GM12878 (cell line): ENCODE measurements at regions not wholly inside any gene's neighbourhood (a gene's known extent, or its start where the extent isn't known, plus 50 kb on each side); places are given as distances from the start of the nearest gene placed in this dataset.

Experiments
- ASH2L ChIP-seq: fragments of 300-600, 200-600 bp; sonication (generic); IDR thresholded peaks from 2 replicates; pipeline ENCODE4 v1.6.1; 2017; ENCODE audit warnings: low read depth, mild to moderate bottlenecking, borderline replicate concordance
- CBFB ChIP-seq: IDR thresholded peaks from 2 replicates; pipeline ENCODE4 v1.6.1; 2016; ENCODE audit warnings: antibody characterized with exemption, low read depth
- CHD2 ChIP-seq: IDR thresholded peaks from 2 replicates; pipeline ENCODE4 v1.6.1; 2011; ENCODE audit warnings: low read depth, low read length, improper control_type of control experiment, borderline replicate concordance
- DPF2 ChIP-seq: fragments of 450-650 bp; IDR thresholded peaks from 2 replicates; pipeline ENCODE4 v1.6.1; 2017; ENCODE audit warnings: mild to moderate bottlenecking
- PAX5 ChIP-seq: IDR thresholded peaks from 2 replicates; pipeline ENCODE4 v1.6.1; 2011; ENCODE audit warnings: low read depth, low read length, borderline replicate concordance
- POLR2A ChIP-seq: IDR thresholded peaks from 2 replicates; pipeline ENCODE4 v1.6.1; 2011; ENCODE audit warnings: low read depth, mild to moderate bottlenecking, low read length
- SUPT20H ChIP-seq: IDR thresholded peaks from 2 replicates; pipeline ENCODE4 v1.6.1; 2011; ENCODE audit warnings: low read depth, mild to moderate bottlenecking, low read length, moderate library complexity, borderline replicate concordance; ENCODE audit not compliant: control insufficient read depth
- TAF1 ChIP-seq: IDR thresholded peaks from 2 replicates; pipeline ENCODE4 v1.6.1; 2011; ENCODE audit warnings: mild to moderate bottlenecking, low read depth, low read length, borderline replicate concordance
- ZNF274 ChIP-seq: IDR thresholded peaks from one replicate; pipeline ENCODE4 v1.8.0; 2011; ENCODE audit not compliant: insufficient read length, insufficient read depth
- ZNF384 ChIP-seq: IDR thresholded peaks from 2 replicates; pipeline ENCODE4 v1.6.1; 2012; ENCODE audit warnings: low read depth, mild to moderate bottlenecking, low read length, improper control_type of control experiment, borderline replicate concordance
- TF ChIP-seq, protein P1 (sequence below): IDR thresholded peaks from 2 replicates; pipeline ENCODE4 v1.6.1; 2012; ENCODE audit warnings: mild to moderate bottlenecking, low read depth, low read length
- TF ChIP-seq, protein P2 (sequence below), 3 experiments: IDR thresholded peaks in 2 of 3; conservative IDR thresholded peaks in 1 of 3; 2 replicates each; pipeline ENCODE4 v1.5.1; 2011; ENCODE audit warnings: low read depth in 3 of 3, low read length in 3 of 3, mild to moderate bottlenecking in 3 of 3, control low read depth in 2 of 3, moderate library complexity in 2 of 3, inconsistent platforms in 1 of 3, mixed read lengths in 1 of 3; ENCODE audit not compliant: control insufficient read depth in 2 of 3, insufficient read depth in 1 of 3; ENCODE audit errors: extremely low read depth in 1 of 3

DNA sequence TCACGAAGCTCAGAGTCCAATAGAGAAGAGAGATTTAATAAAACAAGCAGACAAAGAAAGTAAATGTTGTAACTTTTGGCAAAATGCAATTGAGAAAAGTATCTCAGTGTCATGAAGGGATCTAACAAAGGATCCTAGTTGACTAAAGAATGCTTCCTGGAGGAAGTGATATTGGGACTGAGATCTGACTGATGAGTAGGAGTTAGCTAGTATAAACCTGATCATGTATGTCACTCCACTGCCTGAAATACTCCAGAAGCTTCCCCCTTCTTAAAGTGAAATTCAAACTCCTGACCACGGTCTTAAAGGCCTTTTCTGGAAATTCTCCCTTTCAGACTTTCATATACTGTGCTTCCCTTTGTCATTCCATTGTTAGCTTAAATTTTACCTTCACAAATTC is 1102.4 kb upstream of the ZEB2 start:
- TF ChIP-seq POLR2A (no peak), TAF1 (no peak), ASH2L (no peak), ZNF274 (no peak), CHD2 (no peak), DPF2 (no peak), ZNF384 (no peak), CBFB (no peak), SUPT20H (no peak), PAX5 (no peak)
- TF ChIP-seq, protein P1, sequence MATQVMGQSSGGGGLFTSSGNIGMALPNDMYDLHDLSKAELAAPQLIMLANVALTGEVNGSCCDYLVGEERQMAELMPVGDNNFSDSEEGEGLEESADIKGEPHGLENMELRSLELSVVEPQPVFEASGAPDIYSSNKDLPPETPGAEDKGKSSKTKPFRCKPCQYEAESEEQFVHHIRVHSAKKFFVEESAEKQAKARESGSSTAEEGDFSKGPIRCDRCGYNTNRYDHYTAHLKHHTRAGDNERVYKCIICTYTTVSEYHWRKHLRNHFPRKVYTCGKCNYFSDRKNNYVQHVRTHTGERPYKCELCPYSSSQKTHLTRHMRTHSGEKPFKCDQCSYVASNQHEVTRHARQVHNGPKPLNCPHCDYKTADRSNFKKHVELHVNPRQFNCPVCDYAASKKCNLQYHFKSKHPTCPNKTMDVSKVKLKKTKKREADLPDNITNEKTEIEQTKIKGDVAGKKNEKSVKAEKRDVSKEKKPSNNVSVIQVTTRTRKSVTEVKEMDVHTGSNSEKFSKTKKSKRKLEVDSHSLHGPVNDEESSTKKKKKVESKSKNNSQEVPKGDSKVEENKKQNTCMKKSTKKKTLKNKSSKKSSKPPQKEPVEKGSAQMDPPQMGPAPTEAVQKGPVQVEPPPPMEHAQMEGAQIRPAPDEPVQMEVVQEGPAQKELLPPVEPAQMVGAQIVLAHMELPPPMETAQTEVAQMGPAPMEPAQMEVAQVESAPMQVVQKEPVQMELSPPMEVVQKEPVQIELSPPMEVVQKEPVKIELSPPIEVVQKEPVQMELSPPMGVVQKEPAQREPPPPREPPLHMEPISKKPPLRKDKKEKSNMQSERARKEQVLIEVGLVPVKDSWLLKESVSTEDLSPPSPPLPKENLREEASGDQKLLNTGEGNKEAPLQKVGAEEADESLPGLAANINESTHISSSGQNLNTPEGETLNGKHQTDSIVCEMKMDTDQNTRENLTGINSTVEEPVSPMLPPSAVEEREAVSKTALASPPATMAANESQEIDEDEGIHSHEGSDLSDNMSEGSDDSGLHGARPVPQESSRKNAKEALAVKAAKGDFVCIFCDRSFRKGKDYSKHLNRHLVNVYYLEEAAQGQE: no peak
- TF ChIP-seq, protein P2, sequence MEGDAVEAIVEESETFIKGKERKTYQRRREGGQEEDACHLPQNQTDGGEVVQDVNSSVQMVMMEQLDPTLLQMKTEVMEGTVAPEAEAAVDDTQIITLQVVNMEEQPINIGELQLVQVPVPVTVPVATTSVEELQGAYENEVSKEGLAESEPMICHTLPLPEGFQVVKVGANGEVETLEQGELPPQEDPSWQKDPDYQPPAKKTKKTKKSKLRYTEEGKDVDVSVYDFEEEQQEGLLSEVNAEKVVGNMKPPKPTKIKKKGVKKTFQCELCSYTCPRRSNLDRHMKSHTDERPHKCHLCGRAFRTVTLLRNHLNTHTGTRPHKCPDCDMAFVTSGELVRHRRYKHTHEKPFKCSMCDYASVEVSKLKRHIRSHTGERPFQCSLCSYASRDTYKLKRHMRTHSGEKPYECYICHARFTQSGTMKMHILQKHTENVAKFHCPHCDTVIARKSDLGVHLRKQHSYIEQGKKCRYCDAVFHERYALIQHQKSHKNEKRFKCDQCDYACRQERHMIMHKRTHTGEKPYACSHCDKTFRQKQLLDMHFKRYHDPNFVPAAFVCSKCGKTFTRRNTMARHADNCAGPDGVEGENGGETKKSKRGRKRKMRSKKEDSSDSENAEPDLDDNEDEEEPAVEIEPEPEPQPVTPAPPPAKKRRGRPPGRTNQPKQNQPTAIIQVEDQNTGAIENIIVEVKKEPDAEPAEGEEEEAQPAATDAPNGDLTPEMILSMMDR (IDR thresholded peaks at IDR 0.05 in 2 of 3, conservative IDR thresholded peaks at IDR 0.05 in 1 of 3; ENCODE audit: control insufficient read depth in 2 of 3, extremely low read depth in 1 of 3, insufficient read depth in 1 of 3, low read depth in 3 of 3, low read length in 3 of 3): no peak
